CD4-positive, alpha-beta T cell (primary cell): ENCODE measurements at regions not wholly inside any gene's neighbourhood (a gene's known extent, or its start where the extent isn't known, plus 50 kb on each side); places are given as distances from the start of the nearest gene placed in this dataset.
"Not testable (repeated sequence)": the region's sequence is repeated elsewhere in the genome, so short reads cannot be mapped to it uniquely, and the experiment has no call there.

ENCODE experiments used
- ATAC-seq: fragments of 200-7000 bp; cut with Tn5 transposase; one replicate; pipeline ENCODE4 v1.10.0; 2022; ENCODE audit warnings: mild to moderate bottlenecking; ENCODE audit not compliant: poor library complexity
- CTCF ChIA-PET: fragments of 350-600 bp; sonication (Branson Sonifier 250); formaldehyde crosslinking; loops from one replicate; lab custom pipeline; 2021; ENCODE audit warnings: antibody characterized with exemption, inconsistent platforms; lab: Charles Lee
- POLR2A ChIA-PET: fragments of 350-600 bp; sonication (Branson Sonifier 250); formaldehyde crosslinking; loops from one replicate; lab custom pipeline; 2021; ENCODE audit warnings: antibody characterized with exemption, inconsistent platforms; lab: Charles Lee
- DNase-seq, 14 experiments: peaks; one replicate each; pipeline ENCODE4 v3.0.0-alpha.2; 2013 to 2020; ENCODE audit warnings: mixed read lengths in 2 of 14
- H3K27ac ChIP-seq, 2 donors: one replicate each; pipeline versions ENCODE4 v1.5.1 to v1.7.0; 2013; ENCODE audit warnings: low read length in 2 of 2, low read depth in 1 of 2, mild to moderate bottlenecking in 1 of 2
- H3K27me3 ChIP-seq, 2 experiments: 1 replicate in 1 of 2; 2 replicates in 1 of 2; pipeline versions ENCODE4 v1.6.1 to v1.7.0; 2013; ENCODE audit warnings: low read length in 2 of 2, control low read depth in 1 of 2, mild to moderate bottlenecking in 1 of 2, moderate library complexity in 1 of 2; ENCODE audit not compliant: insufficient read depth in 2 of 2, control insufficient read depth in 1 of 2
- H3K36me3 ChIP-seq: one replicate; pipeline ENCODE4 v1.6.1; 2013; ENCODE audit warnings: low read length, control low read depth; ENCODE audit not compliant: insufficient read depth
- H3K4me1 ChIP-seq: one replicate; pipeline ENCODE4 v1.6.1; 2013; ENCODE audit warnings: low read length, control low read depth; ENCODE audit not compliant: insufficient read depth
- H3K4me3 ChIP-seq: one replicate; pipeline ENCODE4 v1.5.1; 2013; ENCODE audit warnings: mild to moderate bottlenecking, low read length, moderate library complexity
- H3K9me3 ChIP-seq, 2 experiments: 1 replicate in 1 of 2; 2 replicates in 1 of 2; pipeline versions ENCODE4 v1.6.1 to v1.7.0; 2013; ENCODE audit warnings: low read length in 2 of 2, mild to moderate bottlenecking in 2 of 2, control low read depth in 1 of 2, moderate library complexity in 1 of 2; ENCODE audit not compliant: control insufficient read depth in 1 of 2, insufficient read depth in 1 of 2
- H3K27ac Mint-ChIP-seq: one replicate; pipeline ENCODE4 v1.8.0; 2020; ENCODE audit warnings: mixed read lengths
- H3K27me3 Mint-ChIP-seq: one replicate; pipeline ENCODE4 v1.8.0; 2021; ENCODE audit warnings: mixed read lengths
- H3K36me3 Mint-ChIP-seq: one replicate; pipeline ENCODE4 v1.8.0; 2021; ENCODE audit warnings: low read depth, mixed read lengths
- H3K4me1 Mint-ChIP-seq: one replicate; pipeline ENCODE4 v1.8.0; 2021; ENCODE audit warnings: low read depth, mixed read lengths
- H3K4me3 Mint-ChIP-seq: one replicate; pipeline ENCODE4 v1.8.0; 2020; ENCODE audit warnings: mild to moderate bottlenecking, mixed read lengths
- H3K9me3 Mint-ChIP-seq: one replicate; pipeline ENCODE4 v1.8.0; 2020; ENCODE audit warnings: mixed read lengths
- intact Hi-C, 2 experiments: fragments of 100-400 bp; cut with DNase I in 1 of 2; cut with micrococcal nuclease in 1 of 2; formaldehyde crosslinking; loops; one replicate each; pipeline versions ENCODE4 v1.15.1 to v1.9.0; 2023 to 2025; cut with DNase I, micrococcal nuclease
- TF ChIP-seq, protein P1 (sequence below): fragments of 200-600 bp; IDR thresholded peaks from one replicate; pipeline ENCODE4 v1.8.0; 2022; ENCODE audit warnings: antibody characterized with exemption, mild to moderate bottlenecking

DNA sequence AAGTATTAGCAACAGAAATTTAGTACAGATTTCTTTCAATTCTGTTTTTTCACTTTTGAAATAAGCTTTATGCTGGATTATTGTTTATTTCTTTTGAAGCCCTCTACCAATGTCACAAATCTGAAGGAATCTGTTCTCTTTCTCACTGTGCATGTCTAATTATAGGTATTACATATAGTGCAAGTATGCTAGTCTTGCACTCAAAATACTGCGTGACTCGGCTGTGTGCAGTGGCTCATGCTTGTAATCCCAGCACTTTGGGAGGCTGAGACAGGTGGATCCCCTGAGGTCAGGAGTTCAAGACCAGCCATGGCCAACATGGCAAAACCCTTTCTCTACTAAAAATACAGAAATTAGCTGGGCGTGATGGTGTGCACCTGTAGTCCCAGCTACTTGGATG is 95.8 kb upstream of the PLAAT1 start:
- H3K36me3 Mint-ChIP-seq: no peaks in the 10 kb centered on the region
- Histone ChIP-seq H3K27ac (no peak overlapping the region), H3K36me3 (no peaks in the 10 kb centered on the region), H3K4me1 (no peaks in the 10 kb centered on the region), H3K27me3 (no peaks in the 10 kb centered on the region), H3K4me3 (no peak overlapping the region), H3K9me3 (no peaks in the 10 kb centered on the region)
- intact Hi-C loops: no loop called here
- CTCF ChIA-PET: no interaction called here
- H3K9me3 Mint-ChIP-seq: no peaks in the 10 kb centered on the region
- DNase-seq (no peak), ATAC-seq (no peak)
- H3K27ac Mint-ChIP-seq: no peak overlapping the region
- no peak overlapping the region for H3K4me3 Mint-ChIP-seq
- TF ChIP-seq, protein P1, sequence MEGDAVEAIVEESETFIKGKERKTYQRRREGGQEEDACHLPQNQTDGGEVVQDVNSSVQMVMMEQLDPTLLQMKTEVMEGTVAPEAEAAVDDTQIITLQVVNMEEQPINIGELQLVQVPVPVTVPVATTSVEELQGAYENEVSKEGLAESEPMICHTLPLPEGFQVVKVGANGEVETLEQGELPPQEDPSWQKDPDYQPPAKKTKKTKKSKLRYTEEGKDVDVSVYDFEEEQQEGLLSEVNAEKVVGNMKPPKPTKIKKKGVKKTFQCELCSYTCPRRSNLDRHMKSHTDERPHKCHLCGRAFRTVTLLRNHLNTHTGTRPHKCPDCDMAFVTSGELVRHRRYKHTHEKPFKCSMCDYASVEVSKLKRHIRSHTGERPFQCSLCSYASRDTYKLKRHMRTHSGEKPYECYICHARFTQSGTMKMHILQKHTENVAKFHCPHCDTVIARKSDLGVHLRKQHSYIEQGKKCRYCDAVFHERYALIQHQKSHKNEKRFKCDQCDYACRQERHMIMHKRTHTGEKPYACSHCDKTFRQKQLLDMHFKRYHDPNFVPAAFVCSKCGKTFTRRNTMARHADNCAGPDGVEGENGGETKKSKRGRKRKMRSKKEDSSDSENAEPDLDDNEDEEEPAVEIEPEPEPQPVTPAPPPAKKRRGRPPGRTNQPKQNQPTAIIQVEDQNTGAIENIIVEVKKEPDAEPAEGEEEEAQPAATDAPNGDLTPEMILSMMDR: no peak
- no peaks in the 10 kb centered on the region for H3K4me1 Mint-ChIP-seq
- POLR2A ChIA-PET: no interaction called here
- H3K27me3 Mint-ChIP-seq: no peaks in the 10 kb centered on the region

DNA sequence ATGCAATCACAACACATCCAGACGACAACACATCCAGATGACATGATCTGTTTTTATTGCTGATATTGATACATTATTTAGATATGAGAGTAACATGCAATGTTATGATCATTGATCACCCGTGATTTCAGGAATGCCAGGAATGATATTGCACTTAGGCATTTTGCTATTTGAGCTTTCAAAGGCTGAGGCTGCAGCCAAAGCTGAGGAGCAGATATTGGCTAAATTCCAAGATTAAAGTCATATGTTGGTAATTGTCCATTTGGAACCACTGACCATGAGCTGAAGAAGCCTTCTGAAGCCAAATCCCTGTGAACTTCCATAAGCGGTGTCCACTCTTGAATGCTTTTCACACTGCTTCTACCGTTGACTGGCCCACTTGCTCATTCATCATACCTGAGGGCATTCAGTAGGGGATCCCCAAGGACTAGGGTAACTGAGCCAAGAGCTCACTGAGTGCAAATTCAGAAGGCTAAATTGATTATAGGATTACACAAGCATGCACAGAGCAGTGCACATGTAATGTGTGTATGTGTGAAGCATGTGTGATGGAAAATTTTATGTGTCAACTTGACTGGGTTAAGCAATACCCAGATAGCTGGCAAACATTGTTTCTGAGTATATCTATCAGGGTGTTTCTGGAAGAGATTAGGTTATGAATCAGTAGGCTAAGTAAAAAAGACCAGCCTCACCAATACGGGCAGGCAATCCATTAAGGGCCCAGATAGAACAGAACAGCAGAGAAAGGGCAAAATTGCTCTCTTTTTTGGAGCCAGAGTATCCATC is 92.1 kb upstream of the PLAAT1 start:
- no peaks in the 10 kb centered on the region for H3K27me3 ChIP-seq
- intact Hi-C loops: no loop called here
- DNase-seq (no peak), ATAC-seq (no peak)
- TF ChIP-seq, protein P1: no peak
- no peaks in the 10 kb centered on the region for H3K4me1 ChIP-seq
- no peak overlapping the region for H3K27ac ChIP-seq
- H3K4me3 Mint-ChIP-seq: no peak overlapping the region
- ChIA-PET CTCF (no interaction called here), POLR2A (no interaction called here)
- no peaks in the 10 kb centered on the region for H3K36me3 ChIP-seq
- H3K27ac Mint-ChIP-seq: no peak overlapping the region
- no peak overlapping the region for H3K4me3 ChIP-seq
- H3K4me1 Mint-ChIP-seq: no peaks in the 10 kb centered on the region
- no peaks in the 10 kb centered on the region for H3K9me3 ChIP-seq
- no peaks in the 10 kb centered on the region for H3K9me3 Mint-ChIP-seq
- no peaks in the 10 kb centered on the region for H3K27me3 Mint-ChIP-seq
- no peaks in the 10 kb centered on the region for H3K36me3 Mint-ChIP-seq

DNA sequence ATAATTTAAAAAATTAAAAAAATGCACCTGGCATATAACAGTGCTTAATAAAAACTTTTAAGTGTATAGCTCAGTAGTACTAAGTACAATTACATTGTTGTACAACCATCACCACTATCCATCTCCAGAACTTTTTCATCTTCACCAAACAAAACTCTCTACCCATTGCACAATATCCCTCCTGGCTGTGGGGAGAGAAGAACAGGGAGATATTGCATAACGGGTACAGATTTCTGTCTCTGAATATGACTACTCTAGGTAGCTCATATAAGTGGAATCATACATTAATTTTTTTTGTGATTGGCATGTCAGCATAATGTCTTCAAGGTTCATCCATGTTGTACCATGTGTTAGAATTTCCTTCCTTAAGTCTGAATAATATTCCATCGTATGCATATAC is 91.0 kb upstream of the PLAAT1 start:
- Mint-ChIP-seq H3K27ac (no peak overlapping the region), H3K36me3 (no peaks in the 10 kb centered on the region), H3K9me3 (no peaks in the 10 kb centered on the region), H3K4me1 (no peaks in the 10 kb centered on the region), H3K4me3 (no peak overlapping the region), H3K27me3 (no peaks in the 10 kb centered on the region)
- ChIA-PET POLR2A (no interaction called here), CTCF (no interaction called here)
- intact Hi-C loops: no loop called here
- H3K4me3 ChIP-seq: no peak overlapping the region
- H3K27me3 ChIP-seq: no peaks in the 10 kb centered on the region
- H3K36me3 ChIP-seq: no peaks in the 10 kb centered on the region
- ATAC-seq (no peak), DNase-seq (no peak)
- H3K27ac ChIP-seq: no peak overlapping the region
- no peaks in the 10 kb centered on the region for H3K4me1 ChIP-seq
- H3K9me3 ChIP-seq: no peaks in the 10 kb centered on the region
- TF ChIP-seq, protein P1: no peak

DNA sequence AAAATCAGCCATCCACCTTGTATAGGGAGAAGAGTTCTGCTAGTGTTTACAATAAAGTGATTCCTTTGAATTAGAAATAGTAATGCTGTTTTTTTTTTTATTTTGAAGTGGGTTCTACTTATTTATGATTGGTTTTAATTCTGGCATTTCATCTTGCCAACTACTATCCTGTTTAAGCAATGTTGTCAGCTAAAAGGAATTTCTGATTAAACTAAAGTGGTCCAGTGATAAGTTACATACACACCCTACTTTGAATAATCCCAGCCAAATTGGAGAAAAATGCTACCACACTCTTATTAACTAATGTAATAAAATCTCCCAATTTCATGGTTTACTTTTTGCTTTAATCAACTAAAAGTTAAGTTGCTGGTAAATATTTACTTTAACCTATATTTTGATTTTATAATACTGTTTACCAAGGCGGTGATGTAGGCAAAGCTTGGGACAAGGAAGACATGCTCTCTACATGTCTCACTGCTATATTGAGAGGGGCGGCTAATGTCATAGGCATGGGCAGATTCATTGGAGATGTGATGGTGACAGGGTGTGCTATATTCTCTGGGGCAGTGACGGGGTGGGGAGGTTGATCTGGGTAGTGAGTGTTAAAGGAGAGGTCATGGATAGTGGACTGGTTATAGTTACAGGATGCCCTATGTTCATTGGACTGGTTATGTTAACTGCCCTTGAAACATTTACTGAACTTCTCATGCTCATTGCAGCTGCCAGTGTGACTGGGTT is 85.8 kb upstream of the PLAAT1 start:
- intact Hi-C loops, DNase-seq, POLR2A ChIA-PET, ATAC-seq, H3K4me3 Mint-ChIP-seq, CTCF ChIA-PET, H3K4me1 Mint-ChIP-seq, H3K27me3 ChIP-seq, H3K9me3 ChIP-seq, H3K4me1 ChIP-seq, H3K27me3 Mint-ChIP-seq, H3K27ac ChIP-seq, H3K36me3 Mint-ChIP-seq, H3K36me3 ChIP-seq, H3K9me3 Mint-ChIP-seq, H3K27ac Mint-ChIP-seq, H3K4me3 ChIP-seq: not testable (repeated sequence)
